ENCODE measurements at regions not wholly inside any gene's neighbourhood (a gene's known extent, or its start where the extent isn't known, plus 50 kb on each side); places are given as distances from the start of the nearest gene placed in this dataset.

DNA sequence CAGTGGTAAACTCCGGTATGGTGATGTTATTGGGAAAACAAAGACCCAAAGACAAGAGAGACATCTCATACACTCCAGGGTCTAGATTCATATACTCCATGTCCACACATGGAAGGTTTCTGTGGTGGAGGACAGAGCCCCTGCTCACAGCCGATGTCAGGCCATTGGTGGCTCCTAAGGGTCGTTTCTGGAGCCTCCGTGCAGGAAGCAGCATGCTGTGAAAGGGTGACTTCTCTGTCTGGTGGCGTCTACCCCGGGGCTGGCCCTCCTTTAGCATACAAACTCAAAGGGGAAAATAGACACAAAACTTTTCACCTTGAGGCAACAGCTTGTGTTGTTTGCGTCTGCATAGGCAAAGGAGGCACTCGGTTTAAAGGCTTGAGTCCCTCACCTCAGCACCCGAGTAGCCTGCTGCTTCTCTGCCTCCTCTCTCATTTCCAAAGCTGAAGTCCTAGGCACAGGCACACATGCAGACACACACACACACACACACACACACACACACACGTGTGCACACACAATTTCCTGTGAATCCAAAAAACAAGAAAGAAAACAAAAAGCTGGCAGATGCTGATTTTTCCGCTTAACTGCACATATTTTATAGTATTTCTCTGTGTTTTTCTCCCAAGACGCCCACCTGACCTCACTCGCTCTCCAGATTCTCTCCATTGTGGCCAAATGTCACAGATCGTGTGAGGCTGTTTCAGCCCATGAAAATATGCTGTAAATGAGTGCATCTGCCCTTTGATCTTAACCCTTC is 601.4 kb upstream of the MGMT start:
- no peak for DNase-seq

GRCh38 chr10:128866551-128866950 is 600.5 kb upstream of the MGMT start:
- no peak for DNase-seq

DNA sequence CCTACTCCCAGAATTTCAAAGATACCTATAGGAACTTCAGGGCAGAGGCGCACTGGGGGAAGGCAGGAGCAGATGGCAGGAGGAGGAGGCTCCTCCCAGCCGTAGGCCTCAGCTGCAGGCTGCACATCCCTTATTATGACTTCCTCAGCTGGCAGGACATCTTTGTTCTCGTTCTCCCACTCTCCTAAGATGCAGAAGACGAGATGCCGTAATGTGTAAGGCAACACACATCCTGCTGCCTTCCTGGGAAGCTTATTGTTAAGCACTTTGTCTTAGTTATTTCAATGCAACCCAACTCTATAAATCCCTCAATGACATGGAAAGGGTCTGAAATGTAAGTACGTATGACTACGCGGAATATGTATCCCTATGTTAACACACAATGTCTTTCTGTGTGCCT is 599.8 kb upstream of the MGMT start:
- peak in 2 of 58 donors; percentile 13 to 27 for DNase-seq

- no peak for DNase-seq
These were observed 599.2 kb upstream of the MGMT start for GRCh38 chr10:128867819-128868218.

GRCh38 chr10:128868481-128868880 is 598.6 kb upstream of the MGMT start:
- no peak for DNase-seq

GRCh38 chr10:128869101-128869749 is 597.8 kb upstream of the MGMT start:
- DNase-seq = no peak

DNA sequence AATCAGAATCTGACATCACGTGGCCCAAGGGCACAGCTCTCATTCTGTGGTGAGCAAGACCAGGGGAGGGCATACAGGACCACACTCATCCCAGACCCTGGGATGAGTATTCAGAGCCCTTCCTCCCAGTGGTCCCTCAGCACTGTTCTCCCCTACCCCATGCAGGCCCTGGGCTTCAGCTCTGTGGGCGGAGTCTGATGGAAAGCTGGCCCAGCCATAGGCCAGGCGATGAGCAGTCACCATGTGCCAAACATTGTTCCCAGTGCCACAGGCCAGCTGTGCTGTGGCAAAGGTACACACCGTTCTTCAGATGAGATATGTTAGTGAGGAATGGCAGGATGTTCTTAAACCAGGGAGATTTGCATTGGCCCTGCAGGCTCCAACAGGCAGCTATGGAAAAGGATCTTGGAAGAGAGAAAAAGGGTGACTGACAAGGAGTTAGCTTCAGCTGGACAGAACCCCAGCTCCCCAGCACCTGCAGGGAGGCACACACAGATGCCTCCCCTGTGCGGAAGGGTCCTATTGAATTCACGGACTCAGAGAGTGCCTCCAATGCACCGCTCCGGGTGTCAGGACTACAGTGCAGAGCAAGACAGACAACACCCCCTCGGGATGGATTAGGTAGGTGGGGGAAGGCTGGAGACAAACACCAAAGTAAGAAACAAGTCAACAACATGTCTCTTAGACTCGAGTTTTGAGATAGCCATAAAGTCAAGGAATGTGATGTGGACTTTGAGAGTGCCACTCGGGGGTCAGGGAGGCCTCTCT is 596.0 kb upstream of the MGMT start:
- DNase-seq = no peak

GRCh38 chr10:128871671-128872231 is 595.3 kb upstream of the MGMT start:
- no peak for DNase-seq

GRCh38 chr10:128873411-128874054 is 593.5 kb upstream of the MGMT start:
- DNase-seq = no peak

GRCh38 chr10:128874331-128874730 is 592.7 kb upstream of the MGMT start:
- DNase-seq = no peak

GRCh38 chr10:128875030-128875744 is 591.9 kb upstream of the MGMT start:
- DNase-seq = no peak

DNA sequence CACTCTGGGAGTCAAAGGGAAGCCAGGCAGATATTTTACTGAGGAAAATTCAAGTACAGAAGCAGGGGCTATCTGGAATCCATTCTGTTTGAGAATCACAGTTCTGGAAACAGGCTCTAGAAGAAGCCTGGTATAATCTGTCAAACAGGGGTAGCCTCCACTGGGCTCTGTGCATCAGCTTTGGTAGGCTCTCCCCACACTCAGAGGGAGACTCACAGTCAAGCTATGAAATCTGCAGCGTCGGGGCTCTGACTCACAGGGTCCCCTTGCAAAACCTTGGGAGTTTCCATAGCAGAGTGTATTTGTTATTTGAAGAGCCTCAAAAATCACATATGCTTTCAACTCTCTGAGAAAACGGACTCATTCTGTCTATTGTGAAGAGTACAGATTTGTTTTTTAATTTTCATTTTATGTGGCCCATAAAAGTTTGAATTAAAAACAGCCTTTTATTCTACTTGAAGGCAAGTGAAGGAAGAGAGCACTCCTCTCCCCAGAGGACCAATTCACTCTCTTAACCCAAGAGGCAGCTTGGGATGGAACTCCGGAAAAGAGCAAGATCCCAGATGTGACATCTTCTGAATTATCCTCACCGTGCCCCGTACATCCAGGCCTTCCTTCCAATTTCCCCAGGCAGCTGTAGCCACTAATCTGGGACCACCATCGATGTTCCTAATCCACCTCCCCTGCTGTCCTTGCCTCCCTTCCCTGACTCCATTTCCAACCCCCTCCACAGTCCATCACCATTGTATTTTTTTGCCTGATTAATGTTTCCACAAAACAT is 590.9 kb upstream of the MGMT start:
- no peak for DNase-seq

DNA sequence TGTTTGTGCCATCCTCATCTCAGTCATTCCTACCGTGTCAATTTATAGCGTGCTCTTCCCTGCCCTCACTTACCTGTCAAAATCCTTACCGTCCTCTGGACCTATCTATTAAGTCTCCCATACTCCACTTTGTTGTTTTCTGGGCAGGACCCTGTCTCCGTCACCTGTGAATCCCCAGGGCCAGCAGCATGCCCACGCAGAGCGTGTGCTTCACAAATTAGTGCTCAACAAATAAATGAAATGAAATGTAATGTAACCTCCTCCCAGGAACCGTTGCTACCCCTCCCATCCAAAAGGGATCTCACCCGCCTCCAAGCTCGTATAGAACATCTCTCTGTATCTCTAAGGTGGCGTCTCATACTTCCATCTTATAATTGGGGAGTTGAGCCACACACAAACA is 589.9 kb upstream of the MGMT start:
- DNase-seq = no peak

DNA sequence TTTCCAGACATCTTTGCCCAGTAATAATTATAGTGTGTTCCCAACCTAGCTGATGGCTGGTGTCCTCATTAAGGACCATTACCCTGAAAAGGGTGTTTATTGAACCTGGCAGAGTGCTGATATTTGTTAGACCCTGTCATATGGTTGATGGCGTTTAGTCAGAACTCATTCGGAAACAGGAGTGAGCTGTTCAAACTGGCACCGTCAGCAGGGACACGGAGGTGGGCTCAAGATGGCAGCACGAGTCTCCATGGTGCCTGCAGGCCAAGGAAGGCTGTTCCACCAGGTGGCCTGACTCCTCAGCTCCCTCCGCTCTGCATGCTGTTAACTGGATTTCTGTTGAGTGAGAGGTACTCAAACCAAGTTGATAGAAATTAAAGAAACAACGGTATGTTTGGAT is 589.1 kb upstream of the MGMT start:
- DNase-seq = no peak

DNA sequence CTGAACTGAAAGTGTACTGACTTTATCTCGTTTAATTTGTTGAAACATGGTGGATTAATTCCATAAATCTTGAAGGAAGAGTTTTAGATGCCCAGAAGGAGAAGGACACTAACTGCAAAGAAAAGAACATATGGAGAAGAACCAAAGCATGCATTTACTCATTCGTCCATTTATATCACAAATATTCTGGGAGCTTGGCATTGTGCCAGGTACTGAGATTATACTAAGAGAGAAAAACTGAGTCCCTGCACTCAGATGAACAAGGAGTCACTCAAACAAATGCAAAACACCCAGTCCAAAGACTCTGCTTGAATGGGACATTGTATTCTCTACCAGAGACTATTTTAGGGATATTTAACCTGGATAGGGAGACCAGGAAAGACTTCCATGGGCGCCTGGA is 588.0 kb upstream of the MGMT start:
- DNase-seq = peak in 1 of 58 donors; percentile 34

DNA sequence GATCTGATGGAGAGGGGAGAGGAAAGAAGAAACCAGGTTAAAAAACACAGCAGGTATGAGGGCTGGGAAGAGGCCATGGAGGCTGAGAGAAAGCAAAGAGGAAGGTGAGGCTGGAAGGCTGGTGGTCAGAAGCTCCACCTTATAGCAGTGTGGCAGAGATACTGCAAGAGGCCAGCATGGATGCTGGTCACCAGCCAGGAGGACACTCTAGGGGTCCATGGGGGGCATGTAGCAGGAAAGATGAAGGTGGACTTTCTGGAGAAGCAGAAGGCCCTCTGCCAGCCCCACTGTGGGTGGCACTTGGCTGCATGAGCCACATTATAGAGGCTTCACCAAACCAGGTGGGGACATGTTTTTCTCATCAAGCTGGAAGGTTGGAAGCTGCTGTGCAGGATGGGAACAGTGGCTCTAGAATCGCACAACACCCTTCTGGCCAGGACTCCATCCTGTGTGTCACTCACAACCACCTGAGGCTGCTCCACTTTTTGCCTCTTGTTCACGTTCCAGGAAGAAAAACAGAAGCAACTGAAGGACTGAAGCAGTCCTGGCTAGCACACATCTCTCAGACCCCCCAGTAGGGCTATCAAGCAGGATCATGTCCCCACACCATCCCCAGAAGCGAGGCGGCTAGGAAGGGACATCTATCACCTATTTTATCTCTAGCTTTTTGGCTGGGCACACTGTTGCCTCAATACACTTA is 587.5 kb upstream of the MGMT start:
- DNase-seq = no peak

GRCh38 chr10:128880159-128880725 is 586.8 kb upstream of the MGMT start:
- no peak for DNase-seq

DNA sequence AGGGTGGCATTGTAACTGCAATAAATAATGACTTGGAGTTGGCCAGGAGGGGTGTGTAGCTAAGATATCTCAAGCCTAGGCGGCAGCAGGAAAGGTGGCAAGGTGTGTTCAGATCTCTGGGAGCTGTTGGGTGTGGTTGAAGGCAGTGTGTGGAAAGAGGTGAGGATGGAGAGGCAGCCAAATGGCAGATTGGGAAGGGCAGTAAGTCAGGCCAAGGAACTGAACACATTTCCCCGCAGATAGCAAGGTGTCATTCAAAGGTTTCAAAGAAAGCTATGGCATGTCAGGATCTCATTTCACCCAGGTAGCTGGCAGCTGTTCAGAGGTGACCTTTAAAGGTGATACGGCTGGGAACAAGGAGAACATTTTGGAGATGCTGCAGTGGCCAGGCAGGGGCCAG is 586.0 kb upstream of the MGMT start:
- DNase-seq = no peak

Data from anterior cingulate cortex (tissue), 58 donors.